ENCODE measurements at regions not wholly inside any gene's neighbourhood (a gene's known extent, or its start where the extent isn't known, plus 50 kb on each side); places are given as distances from the start of the nearest gene placed in this dataset.

DNA sequence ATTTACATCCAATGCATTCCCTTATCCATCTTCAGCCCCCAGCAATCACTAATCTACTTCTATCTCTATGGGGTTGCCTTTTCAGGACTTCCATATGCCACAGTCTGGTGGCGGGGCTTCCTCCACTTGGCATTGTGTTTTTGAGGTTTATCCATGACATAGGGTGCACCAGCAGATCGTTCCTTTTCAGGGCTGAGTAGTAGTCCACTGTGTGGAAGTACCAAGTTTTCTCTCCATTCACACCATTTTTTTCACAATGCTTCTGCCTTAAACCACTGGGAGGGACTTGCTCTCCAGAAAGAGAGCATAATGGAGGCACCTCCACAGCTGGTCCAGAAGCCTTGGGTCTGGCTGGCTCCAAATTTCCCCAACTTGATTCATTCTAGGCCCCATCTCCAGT lies 144.0 kb upstream of the IQSEC1 start:
- Histone ChIP-seq H3K9me3 (ENCODE audit: control insufficient read depth, low read depth, low read length) (no peaks in the 10 kb centered on the region), H3K4me1 (ENCODE audit: control insufficient read depth, insufficient read depth, low read length) (no peaks in the 10 kb centered on the region)
- no CpG with 5 or more reads among the region's 2 CpGs for WGBS (ENCODE audit: insufficient coverage, low lambda C conversion rate)

DNA sequence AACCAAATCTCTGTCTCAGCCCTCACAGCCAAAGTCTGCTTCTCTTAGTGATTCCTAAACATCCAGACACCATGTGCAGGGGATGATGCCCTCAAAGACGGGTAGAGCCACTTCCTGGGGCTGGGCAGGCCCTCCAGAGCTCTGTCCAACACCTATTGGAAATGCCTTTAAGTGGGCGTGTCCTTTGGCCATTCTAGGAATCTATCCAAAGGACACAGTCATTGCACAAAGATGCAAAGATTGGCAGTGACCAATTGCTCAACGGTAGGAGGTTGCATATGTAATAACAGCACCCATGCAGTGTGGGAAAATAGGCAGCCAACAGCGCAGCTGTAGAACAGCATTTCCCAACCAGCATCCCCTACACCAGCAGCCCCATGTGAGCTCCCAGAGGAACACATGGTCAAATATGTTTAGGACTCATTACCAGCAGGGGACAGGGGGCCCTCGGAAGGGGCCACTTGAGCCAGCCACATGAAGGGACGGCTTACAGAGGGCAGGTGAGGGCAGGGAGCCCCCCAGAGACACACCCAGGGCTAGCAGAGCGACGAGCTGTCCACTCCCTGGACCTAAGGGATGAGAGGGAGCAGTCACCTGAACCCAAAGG lies 142.8 kb upstream of the IQSEC1 start:
- Histone ChIP-seq H3K27ac (ENCODE audit: low read length) (no peak overlapping the region), H3K4me3 (ENCODE audit: low read length) (no peak overlapping the region), H3K27me3 (ENCODE audit: control insufficient read depth, insufficient read depth, low read length) (peaks cover 5% of the 10 kb centered on the region), H3K4me1 (ENCODE audit: control insufficient read depth, insufficient read depth, low read length) (no peaks in the 10 kb centered on the region), H3K9me3 (ENCODE audit: control insufficient read depth, low read depth, low read length) (no peaks in the 10 kb centered on the region), H3K36me3 (ENCODE audit: control insufficient read depth, insufficient read depth, low read length) (no peaks in the 10 kb centered on the region)
- WGBS (ENCODE audit: insufficient coverage, low lambda C conversion rate), result no CpG with 5 or more reads among the region's 8 CpGs
- no peak for DNase-seq

More for the DNA sequence above, 144.0 kb upstream of the IQSEC1 start:
- Histone ChIP-seq H3K27me3 (ENCODE audit: control insufficient read depth, insufficient read depth, low read length) (peaks cover 5% of the 10 kb centered on the region), H3K36me3 (ENCODE audit: control insufficient read depth, insufficient read depth, low read length) (no peaks in the 10 kb centered on the region), H3K27ac (ENCODE audit: low read length) (no peak overlapping the region), H3K4me3 (ENCODE audit: low read length) (no peak overlapping the region)
- DNase-seq, result no peak

GRCh38 chr3:13214847-13215472 lies 141.7 kb upstream of the IQSEC1 start:
- H3K27me3 ChIP-seq (ENCODE audit: control insufficient read depth, insufficient read depth, low read length), result peaks cover 5% of the 10 kb centered on the region
- no peaks in the 10 kb centered on the region for H3K9me3 ChIP-seq (ENCODE audit: control insufficient read depth, low read depth, low read length)
- no peak overlapping the region for H3K4me3 ChIP-seq (ENCODE audit: low read length)
- no peaks in the 10 kb centered on the region for H3K36me3 ChIP-seq (ENCODE audit: control insufficient read depth, insufficient read depth, low read length)
- no CpG with 5 or more reads among the region's 15 CpGs for WGBS (ENCODE audit: insufficient coverage, low lambda C conversion rate)
- no peaks in the 10 kb centered on the region for H3K4me1 ChIP-seq (ENCODE audit: control insufficient read depth, insufficient read depth, low read length)
- H3K27ac ChIP-seq (ENCODE audit: low read length), result no peak overlapping the region
- no peak for DNase-seq

DNA sequence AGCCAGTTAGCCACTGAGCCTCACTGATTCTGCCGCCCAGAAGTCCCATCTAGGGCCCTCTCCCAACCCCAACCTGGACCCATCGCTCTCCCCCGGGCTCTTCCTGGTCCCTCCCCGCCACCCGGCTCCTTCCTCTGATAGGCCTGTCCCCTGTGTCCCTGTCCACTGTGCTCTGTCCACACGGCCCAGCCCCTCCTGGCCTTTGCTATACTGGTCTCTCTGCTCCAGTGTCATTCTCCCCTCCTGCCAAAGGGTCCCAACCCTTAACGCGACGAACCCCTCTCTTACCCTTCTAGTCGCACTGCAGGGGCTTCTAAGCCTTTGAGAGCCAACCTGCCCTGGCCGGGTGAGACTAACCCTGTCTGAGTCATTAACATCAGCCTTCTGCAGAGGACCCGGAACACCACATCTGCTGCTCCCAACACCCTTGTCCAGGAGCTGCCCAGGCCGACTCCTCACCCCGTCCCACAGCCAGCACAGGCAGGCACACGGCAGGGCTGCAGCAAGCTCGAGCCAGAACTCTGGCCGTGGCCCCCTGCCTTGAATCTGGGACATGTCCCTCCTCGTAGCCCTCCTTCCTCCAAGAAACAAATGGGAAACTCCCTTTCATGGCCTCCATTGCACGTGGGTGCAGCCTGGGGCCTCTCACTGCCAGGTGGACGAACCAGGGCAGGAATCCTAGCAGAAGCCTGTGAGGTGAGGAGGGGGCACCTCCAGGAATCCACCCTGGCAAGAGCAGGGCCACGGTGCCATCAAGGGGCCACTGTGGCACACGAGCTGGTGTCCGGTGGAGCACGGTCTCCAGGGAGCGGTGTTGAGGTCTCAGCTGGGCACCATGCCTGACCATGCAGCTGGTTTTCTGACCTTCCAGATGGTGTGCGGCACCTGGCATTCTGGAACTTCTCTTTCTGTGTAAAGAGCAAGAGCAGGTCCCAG lies 140.9 kb upstream of the IQSEC1 start:
- H3K4me1 ChIP-seq (ENCODE audit: control insufficient read depth, insufficient read depth, low read length), result no peaks in the 10 kb centered on the region
- H3K27ac ChIP-seq (ENCODE audit: low read length), result no peak overlapping the region
- peaks cover 7% of the 10 kb centered on the region for H3K27me3 ChIP-seq (ENCODE audit: control insufficient read depth, insufficient read depth, low read length)
- no CpG with 5 or more reads among the region's 26 CpGs for WGBS (ENCODE audit: insufficient coverage, low lambda C conversion rate)
- H3K36me3 ChIP-seq (ENCODE audit: control insufficient read depth, insufficient read depth, low read length), result no peaks in the 10 kb centered on the region
- H3K4me3 ChIP-seq (ENCODE audit: low read length), result no peak overlapping the region
- H3K9me3 ChIP-seq (ENCODE audit: control insufficient read depth, low read depth, low read length), result no peaks in the 10 kb centered on the region
- no peak for DNase-seq

DNA sequence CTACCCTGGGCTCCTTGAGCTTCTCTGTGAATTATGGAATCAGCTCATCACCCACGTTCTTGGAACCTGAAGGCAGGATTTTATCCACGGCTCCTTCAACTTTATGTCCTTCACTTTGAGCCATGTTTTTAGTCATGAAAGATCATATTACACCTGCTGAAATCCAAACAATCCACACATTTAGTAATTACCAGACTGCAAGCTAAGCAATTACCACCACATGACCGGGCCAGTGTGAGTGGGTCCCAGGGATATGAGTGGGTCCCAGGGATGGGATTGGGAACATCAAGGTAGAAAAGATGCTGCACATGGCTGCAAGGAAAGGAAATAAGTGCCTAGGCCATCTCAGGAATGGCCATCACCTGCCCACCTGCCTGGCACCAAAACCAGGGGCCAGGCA lies 140.3 kb upstream of the IQSEC1 start:
- no peak overlapping the region for H3K4me3 ChIP-seq (ENCODE audit: low read length)
- no peaks in the 10 kb centered on the region for H3K9me3 ChIP-seq (ENCODE audit: control insufficient read depth, low read depth, low read length)
- no peak overlapping the region for H3K27ac ChIP-seq (ENCODE audit: low read length)
- H3K4me1 ChIP-seq (ENCODE audit: control insufficient read depth, insufficient read depth, low read length), result no peaks in the 10 kb centered on the region
- no CpG with 5 or more reads among the region's 3 CpGs for WGBS (ENCODE audit: insufficient coverage, low lambda C conversion rate)
- peaks cover 7% of the 10 kb centered on the region for H3K27me3 ChIP-seq (ENCODE audit: control insufficient read depth, insufficient read depth, low read length)
- no peaks in the 10 kb centered on the region for H3K36me3 ChIP-seq (ENCODE audit: control insufficient read depth, insufficient read depth, low read length)
- no peak for DNase-seq

- H3K9me3 ChIP-seq (ENCODE audit: control insufficient read depth, low read depth, low read length), result no peaks in the 10 kb centered on the region
- no peak overlapping the region for H3K27ac ChIP-seq (ENCODE audit: low read length)
- H3K4me1 ChIP-seq (ENCODE audit: control insufficient read depth, insufficient read depth, low read length), result no peaks in the 10 kb centered on the region
- no peak for DNase-seq
- H3K27me3 ChIP-seq (ENCODE audit: control insufficient read depth, insufficient read depth, low read length), result peaks cover 10% of the 10 kb centered on the region
- H3K4me3 ChIP-seq (ENCODE audit: low read length), result no peak overlapping the region
- no peaks in the 10 kb centered on the region for H3K36me3 ChIP-seq (ENCODE audit: control insufficient read depth, insufficient read depth, low read length)
- no CpG with 5 or more reads among the region's 16 CpGs for WGBS (ENCODE audit: insufficient coverage, low lambda C conversion rate)
Measured at GRCh38 chr3:13211605-13212210, 138.5 kb upstream of the IQSEC1 start.

DNA sequence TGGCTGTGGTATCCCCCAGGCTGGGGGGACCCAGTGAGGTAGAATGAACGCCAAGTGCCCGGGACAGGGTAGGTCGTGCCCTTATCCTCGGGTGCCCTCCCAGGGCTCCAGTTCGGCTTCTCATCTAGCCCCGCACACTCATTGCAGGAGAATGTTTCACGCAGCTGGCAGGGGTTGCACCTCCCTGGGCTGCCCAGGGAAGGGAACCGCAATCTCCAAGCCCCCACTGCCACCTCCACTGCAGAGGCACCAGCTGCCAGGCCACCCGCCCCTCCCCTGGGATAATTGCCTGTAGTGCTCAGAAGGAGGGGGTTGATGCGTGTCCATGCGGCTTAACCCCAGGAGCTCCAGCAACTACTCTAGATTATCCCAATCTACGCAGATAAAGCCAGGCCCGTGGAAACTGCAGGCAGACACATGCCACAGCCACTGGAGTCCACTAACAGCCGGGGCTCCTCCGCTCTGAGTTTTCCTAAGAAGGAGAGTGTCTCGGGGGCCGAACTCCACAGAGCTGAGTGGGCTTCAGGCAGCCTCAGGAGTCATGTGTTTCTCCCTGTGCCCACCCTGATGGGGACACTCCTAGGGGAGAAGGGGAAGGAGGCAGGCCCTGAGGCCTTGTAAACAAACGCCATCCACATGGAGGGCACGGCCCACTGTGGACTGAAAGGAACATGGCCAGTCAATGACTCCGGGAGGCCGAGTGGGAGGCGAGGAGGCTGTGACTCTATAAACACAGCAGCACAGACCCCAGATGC lies 137.2 kb upstream of the IQSEC1 start:
- no CpG with 5 or more reads among the region's 22 CpGs for WGBS (ENCODE audit: insufficient coverage, low lambda C conversion rate)
- Histone ChIP-seq H3K27me3 (ENCODE audit: control insufficient read depth, insufficient read depth, low read length) (peaks cover 13% of the 10 kb centered on the region), H3K27ac (ENCODE audit: low read length) (no peak overlapping the region), H3K4me1 (ENCODE audit: control insufficient read depth, insufficient read depth, low read length) (no peaks in the 10 kb centered on the region), H3K4me3 (ENCODE audit: low read length) (no peak overlapping the region), H3K9me3 (ENCODE audit: control insufficient read depth, low read depth, low read length) (no peaks in the 10 kb centered on the region), H3K36me3 (ENCODE audit: control insufficient read depth, insufficient read depth, low read length) (no peaks in the 10 kb centered on the region)
- DNase-seq, result no peak

- Histone ChIP-seq H3K36me3 (ENCODE audit: control insufficient read depth, insufficient read depth, low read length) (no peaks in the 10 kb centered on the region), H3K4me3 (ENCODE audit: low read length) (no peak overlapping the region), H3K27me3 (ENCODE audit: control insufficient read depth, insufficient read depth, low read length) (peaks cover 21% of the 10 kb centered on the region), H3K9me3 (ENCODE audit: control insufficient read depth, low read depth, low read length) (no peaks in the 10 kb centered on the region), H3K27ac (ENCODE audit: low read length) (no peak overlapping the region), H3K4me1 (ENCODE audit: control insufficient read depth, insufficient read depth, low read length) (no peaks in the 10 kb centered on the region)
- no peak for DNase-seq
- WGBS (ENCODE audit: insufficient coverage, low lambda C conversion rate), result no CpG with 5 or more reads among the region's 6 CpGs
Measured at GRCh38 chr3:13209634-13209997, 136.4 kb upstream of the IQSEC1 start.

DNA sequence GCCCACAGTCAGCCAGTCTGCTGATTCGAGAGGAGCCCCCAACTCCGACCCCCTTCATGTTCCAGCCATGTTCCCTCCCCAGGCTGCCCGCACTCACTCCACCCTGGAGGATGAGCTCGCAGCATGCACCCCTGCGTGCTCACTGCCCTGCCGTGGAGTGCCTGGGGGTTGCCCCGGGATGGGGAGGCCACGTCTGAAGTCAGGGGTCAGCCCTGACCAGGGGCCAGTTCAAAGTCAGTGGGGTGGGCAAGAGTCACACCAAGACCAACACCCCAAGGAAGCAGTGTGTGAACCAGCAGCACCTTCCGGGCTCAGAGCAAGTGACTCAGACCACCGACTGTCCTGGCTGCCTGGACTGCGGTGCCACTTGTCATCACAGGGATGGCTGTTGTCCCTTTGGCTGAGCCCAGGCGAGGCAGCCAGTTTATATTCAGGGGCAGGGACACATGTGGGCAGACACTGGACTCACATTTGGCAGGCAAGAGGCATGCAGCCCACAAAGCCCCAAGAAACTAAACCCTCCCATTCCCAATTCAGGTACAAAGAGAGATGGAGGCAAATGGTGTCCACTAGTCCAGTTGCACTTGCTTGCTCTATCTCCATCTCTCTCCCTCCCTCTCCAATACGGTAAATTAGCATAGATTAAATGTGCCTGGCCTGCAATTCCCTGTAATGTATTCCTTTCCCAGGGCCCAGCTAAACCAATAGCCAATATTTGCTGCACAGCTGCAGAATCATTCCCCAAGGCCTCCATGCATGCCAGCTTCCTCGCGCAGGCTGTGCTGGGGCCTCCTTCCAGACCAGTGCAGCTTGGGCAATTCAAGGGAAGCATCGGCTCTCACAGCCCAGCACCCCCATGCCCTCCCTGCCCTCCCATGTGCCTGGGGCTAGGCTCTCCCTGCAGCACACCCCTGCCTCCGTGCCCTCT lies 135.7 kb upstream of the IQSEC1 start:
- H3K4me3 ChIP-seq (ENCODE audit: low read length), result no peak overlapping the region
- H3K36me3 ChIP-seq (ENCODE audit: control insufficient read depth, insufficient read depth, low read length), result no peaks in the 10 kb centered on the region
- H3K27ac ChIP-seq (ENCODE audit: low read length), result no peak overlapping the region
- H3K4me1 ChIP-seq (ENCODE audit: control insufficient read depth, insufficient read depth, low read length), result no peaks in the 10 kb centered on the region
- peaks cover 28% of the 10 kb centered on the region for H3K27me3 ChIP-seq (ENCODE audit: control insufficient read depth, insufficient read depth, low read length)
- no peak for DNase-seq
- WGBS (ENCODE audit: insufficient coverage, low lambda C conversion rate), result no CpG with 5 or more reads among the region's 17 CpGs
- no peaks in the 10 kb centered on the region for H3K9me3 ChIP-seq (ENCODE audit: control insufficient read depth, low read depth, low read length)

Measured in large intestine (tissue), 3 donors.